ENCODE measurements at regions not wholly inside any gene's neighbourhood (a gene's known extent, or its start where the extent isn't known, plus 50 kb on each side); places are given as distances from the start of the nearest gene placed in this dataset.

GRCh38 chr14:47746986-47747385 is 71.6 kb upstream of the MDGA2 start:
- no peak for DNase-seq

- DNase-seq, result no peak
Observed at GRCh38 chr14:47744155-47744554, 68.8 kb upstream of the MDGA2 start.

- DNase-seq, result no peak
Observed at GRCh38 chr14:47739541-47739940, 64.1 kb upstream of the MDGA2 start.

GRCh38 chr14:47730296-47730695 is 54.9 kb upstream of the MDGA2 start:
- DNase-seq, result no peak
